NCI-H146 treated with DMSO at 0.1 percent for 48 hours (cell line): ENCODE measurements at regions not wholly inside any gene's neighbourhood (a gene's known extent, or its start where the extent isn't known, plus 50 kb on each side); places are given as distances from the start of the nearest gene placed in this dataset.
A peak's percentile ranks its signal among the peaks of the same experiment; 100 is the strongest.

Experiments
- DNase-seq: peaks from one replicate; lab custom pipeline; 2025; ENCODE audit not compliant: unreplicated experiment; lab: John Stamatoyannopoulos, UW

- peak; percentile 85 for DNase-seq
Measured at GRCh38 chr12:75908961-75909605, 122.5 kb downstream of the PHLDA1 start.

GRCh38 chr12:75905922-75906321 lies 125.7 kb downstream of the PHLDA1 start:
- DNase-seq: no peak

- no peak for DNase-seq
Measured at GRCh38 chr12:75900781-75901254, 130.8 kb downstream of the PHLDA1 start.

- peak; percentile 47 for DNase-seq
Measured at GRCh38 chr12:75900226-75900625, 131.3 kb downstream of the PHLDA1 start.

GRCh38 chr12:75894965-75895754 lies 136.4 kb downstream of the PHLDA1 start:
- no peak for DNase-seq

DNA sequence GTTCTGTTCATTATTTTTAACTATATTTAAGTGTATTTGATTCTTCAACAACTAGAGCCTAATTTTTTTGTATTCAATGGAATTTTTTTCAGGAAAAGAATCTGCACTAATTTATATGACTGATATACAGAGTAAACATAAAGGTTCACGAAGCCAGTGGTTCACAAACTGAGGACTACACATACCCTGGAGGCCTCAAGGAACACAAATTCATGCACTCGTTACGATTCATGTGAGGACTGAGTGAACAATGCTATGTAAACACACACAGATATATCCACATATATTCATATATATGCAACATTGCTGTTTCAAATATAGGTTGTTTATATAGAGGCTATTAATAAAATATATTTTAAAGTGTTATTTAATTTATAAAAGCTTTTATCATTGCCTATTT lies 137.8 kb downstream of the PHLDA1 start:
- DNase-seq: no peak

DNA sequence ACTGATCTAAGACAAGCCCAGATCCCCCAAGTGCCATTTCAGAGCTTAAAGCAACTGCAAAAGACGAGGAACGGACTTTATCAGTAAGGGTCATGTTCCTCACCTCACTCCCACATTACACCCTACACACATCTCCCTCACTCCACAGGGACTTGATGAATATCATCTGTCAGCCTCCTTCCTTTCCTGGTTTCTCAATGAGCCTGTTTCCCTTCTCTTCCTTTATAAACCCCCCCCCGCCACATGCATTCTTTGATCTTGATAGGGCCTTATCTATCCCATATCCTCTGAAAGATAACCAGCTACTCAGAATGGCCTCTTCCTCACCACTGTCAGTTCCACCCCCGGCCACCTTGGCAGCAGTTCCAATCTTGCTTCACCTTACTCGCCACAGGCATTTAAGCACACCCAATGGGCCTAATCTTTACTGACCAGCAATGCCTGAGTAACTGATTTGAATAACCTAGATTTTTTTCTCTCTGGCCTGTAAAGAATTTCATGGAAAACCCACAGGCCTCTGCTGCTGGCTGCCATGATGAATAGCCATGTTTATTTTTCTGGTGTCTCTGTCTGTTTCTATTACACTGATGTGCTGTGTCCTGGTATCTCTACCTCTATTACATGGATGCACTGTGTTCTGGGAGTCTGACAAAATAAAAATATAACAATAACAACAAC lies 138.7 kb downstream of the PHLDA1 start:
- DNase-seq: no peak

DNA sequence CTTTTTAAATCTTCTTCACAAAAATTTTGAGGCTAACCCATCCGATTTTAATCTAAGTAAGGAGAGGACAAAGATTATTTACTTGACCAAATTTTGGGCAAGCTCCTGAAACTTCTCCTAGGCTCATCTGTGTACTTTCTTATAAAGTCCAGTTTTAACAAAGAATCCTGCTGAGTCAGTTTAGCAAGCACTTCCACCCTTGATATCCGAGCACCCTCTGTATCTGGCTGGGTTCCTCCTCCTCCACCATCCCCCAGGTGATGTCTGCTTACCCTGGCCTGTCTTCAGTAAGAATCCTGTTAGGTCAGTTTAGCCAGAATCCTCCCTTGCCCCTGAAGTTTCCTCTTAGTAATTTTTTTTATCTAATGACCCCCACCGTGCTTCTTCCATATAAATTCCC lies 140.5 kb downstream of the PHLDA1 start:
- no peak for DNase-seq

DNA sequence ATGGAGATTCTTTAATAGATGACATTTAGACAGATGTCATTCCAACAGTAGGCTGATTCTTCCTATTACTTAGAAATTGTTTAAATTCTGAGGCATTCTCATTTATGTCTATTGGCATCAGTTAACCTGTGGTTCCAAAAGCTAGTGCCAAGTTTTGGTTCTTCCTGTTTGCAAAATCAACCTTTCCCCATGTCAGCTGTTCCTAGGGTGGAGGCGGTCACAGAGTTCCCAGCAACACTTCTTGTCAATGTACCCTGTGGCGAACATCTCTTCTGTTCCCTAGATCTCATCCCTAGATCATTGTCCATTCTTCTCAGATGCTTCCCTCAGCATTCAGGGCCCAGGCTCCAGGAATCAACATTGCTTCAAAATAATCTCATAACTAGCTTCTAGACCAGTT lies 140.9 kb downstream of the PHLDA1 start:
- no peak for DNase-seq

- no peak for DNase-seq
Measured at GRCh38 chr12:75890141-75890540, 141.4 kb downstream of the PHLDA1 start.

GRCh38 chr12:75888874-75889613 lies 142.5 kb downstream of the PHLDA1 start:
- DNase-seq: no peak

GRCh38 chr12:75888399-75888798 lies 143.2 kb downstream of the PHLDA1 start:
- DNase-seq: no peak

GRCh38 chr12:75887979-75888378 lies 143.6 kb downstream of the PHLDA1 start:
- DNase-seq: no peak

GRCh38 chr12:75884465-75884985 lies 147.1 kb downstream of the PHLDA1 start:
- no peak for DNase-seq

DNA sequence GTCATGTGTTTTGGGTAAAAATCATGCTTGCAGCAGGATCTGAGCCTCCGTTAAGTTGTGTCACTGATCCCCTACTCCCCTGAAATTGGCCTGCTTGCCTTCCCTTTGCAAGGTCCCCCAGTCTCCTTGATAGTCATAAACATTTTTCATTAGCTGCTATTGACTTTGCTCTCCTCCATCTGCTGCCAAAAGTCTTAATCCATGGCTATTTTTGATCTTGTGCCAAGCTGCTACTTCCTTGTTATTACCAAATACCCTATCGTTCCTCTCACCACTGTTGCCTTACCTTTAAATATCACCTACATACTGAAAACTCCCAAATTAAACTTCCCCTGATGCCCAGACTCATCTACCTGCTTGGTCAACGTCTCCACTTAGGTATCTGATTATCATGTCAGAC lies 148.3 kb downstream of the PHLDA1 start:
- no peak for DNase-seq

DNA sequence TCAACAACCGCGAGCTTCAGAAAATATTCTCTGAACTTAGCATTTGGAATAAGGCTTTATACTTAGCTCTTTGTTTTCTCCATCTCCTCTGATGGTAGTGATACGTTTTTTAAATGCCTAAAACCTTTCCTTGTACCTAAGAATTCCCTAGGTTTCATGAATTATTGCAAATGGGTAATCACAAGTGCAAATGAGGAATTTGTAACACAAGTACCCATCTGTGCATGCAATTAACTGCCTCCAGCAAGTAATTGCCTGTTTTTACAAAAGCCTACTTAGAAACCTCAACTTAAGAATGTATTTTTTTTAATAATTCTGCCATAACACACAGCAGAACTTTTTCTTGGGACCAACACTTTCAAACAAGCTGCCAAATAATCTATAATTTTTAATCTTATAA lies 149.2 kb downstream of the PHLDA1 start:
- no peak for DNase-seq

DNA sequence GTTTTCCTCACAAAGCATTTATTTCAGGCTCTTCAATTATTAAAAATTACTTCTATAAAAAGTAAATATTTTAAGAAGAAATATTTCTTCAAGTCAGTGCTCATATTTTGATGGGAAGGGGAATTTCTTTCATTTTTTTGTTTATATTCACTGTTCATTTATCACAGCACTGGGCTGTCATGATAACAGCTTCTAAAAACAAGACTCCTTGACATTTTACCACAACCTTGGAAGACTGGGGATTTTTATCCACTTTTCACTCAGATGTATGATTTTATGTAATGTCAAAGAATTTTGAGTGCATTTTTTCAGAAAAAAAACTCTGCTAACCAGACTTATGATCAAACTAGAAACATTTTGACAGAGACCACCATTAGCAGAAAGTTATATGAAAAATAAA lies 149.7 kb downstream of the PHLDA1 start:
- no peak for DNase-seq

- peak; percentile 32 for DNase-seq
Measured at GRCh38 chr12:75877763-75878621, 153.6 kb downstream of the PHLDA1 start.

DNA sequence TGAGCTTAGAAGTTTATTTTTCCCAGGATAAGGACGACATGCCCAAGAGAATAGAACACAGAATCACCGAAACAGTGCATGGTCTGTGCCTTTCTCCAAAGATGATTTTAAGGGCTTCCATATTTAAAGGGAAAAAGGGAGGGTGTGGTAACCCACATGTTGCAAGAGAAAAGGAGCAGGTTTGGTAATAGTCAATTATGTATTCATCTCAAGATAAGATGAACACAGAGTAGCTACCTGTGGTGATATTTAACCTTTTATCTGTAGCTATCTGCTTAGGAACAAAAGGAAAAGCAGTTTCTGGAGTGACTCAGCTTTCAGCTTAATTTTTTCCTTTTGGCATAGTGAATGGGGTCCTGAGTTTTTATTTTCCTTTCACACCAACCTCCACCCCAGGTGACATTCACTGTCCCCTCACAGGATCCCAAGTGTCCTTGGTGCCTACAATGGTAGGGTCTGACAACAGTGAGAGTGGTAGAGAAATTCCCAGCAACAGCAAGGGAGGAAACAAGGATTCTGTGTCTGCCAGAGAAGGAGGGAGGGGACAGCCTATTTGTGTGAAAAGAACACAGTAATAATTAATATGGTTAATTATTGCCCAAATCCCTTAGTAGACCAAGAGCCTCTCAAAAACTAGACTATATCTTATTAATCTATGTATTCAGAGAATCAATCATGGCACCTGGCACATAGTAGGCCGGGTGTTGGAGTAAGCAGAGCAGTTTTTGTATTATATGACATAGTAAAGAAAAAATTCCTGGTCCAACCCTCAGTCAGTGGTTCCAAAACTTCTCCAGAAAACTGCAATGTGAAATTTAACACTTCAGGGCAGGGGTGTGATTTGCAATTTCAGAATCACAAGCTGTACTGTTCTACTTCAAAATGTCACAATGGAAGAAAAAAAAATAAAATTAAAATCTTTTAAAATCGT lies 154.5 kb downstream of the PHLDA1 start:
- peak; percentile 75 for DNase-seq
